ENCODE measurements at regions not wholly inside any gene's neighbourhood (a gene's known extent, or its start where the extent isn't known, plus 50 kb on each side); places are given as distances from the start of the nearest gene placed in this dataset.

DNA sequence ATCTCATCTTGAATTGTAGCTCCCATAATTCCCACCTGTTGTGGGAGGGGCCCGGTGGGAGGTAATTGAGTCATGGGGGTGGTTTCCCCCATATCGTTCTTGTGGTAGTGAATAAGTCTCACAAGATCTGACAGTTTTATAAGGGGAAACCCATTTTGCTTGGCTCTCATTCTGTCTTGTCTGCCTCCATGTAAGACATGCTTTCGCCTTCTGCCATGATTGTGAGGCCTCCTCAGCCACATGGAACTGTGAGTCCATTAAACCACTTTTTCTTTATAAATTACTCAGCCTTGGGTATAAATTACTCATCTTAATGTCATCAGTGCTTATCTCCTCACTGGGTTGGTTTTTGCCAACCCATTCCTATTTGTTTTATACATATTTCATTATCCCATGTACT lies 142.0 kb upstream of the GMDS start:
- ATAC-seq = peak in 1 of 2 donors; percentile 41
- H3K4me3 Mint-ChIP-seq = no peak overlapping the region
- no peak overlapping the region for H3K27ac Mint-ChIP-seq
- H3K36me3 Mint-ChIP-seq = peaks cover 5% of the 10 kb centered on the region
- peaks cover 0 to 16% of the 10 kb centered on the region in 2 donors for H3K4me1 Mint-ChIP-seq (ENCODE audit: low read depth in 2 of 2)
- no peaks in the 10 kb centered on the region for H3K9me3 Mint-ChIP-seq
- no peak for DNase-seq (ENCODE audit: low spot score)
- no peaks in the 10 kb centered on the region for H3K27me3 Mint-ChIP-seq

DNA sequence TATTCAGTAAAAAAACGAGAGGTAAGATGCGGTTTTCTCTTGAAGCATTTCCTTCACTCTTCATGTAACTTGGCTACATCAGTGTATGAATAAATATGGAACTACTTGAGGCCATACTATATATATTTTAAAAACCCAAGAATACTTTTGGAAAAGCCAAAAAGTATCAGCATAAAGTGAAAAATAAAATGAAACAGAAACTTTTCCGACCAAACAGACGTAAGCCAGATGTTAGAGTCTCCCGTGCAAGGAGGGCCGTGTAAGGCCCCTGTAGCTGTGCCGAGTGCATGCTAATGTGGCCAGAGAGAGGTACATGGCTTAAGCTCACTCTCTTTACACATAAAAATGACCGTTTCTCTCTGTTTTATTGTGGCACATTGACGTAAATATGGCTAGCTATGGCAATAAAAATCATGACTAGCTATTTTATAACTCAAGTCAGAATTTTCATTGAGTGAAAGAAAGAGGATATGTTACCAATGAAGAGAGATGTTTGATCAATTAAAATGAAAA lies 140.1 kb upstream of the GMDS start:
- no peak for ATAC-seq
- Mint-ChIP-seq H3K36me3 (peaks cover 5% of the 10 kb centered on the region), H3K4me1 (ENCODE audit: low read depth in 2 of 2) (peaks cover 0 to 16% of the 10 kb centered on the region in 2 donors), H3K27me3 (no peaks in the 10 kb centered on the region), H3K27ac (no peak overlapping the region), H3K9me3 (no peaks in the 10 kb centered on the region), H3K4me3 (no peak overlapping the region)
- no peak for DNase-seq (ENCODE audit: low spot score)

DNA sequence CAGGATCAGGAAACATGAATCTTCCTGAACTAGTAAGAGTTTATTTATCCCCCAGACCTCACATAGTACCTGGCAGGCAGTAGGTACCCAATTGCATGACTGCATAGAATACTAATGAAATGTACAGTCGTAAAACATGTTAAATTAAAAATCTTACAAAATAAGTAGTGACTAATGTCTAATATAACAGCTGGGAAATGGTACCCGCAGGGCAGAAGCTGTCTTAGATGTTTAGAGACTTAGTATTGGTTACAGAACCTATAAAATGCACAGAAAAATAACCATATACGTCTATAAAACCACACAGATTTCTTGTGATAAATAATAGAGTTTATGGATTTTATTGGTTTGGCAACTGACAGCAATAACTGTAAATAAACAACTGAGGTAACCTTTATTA lies 139.1 kb upstream of the GMDS start:
- H3K27me3 Mint-ChIP-seq = no peaks in the 10 kb centered on the region
- ATAC-seq (no peak), DNase-seq (ENCODE audit: low spot score) (no peak)
- H3K27ac Mint-ChIP-seq = no peak overlapping the region
- no peak overlapping the region for H3K4me3 Mint-ChIP-seq
- H3K4me1 Mint-ChIP-seq (ENCODE audit: low read depth in 2 of 2) = peaks cover 0 to 16% of the 10 kb centered on the region in 2 donors
- H3K9me3 Mint-ChIP-seq = no peaks in the 10 kb centered on the region
- peaks cover 5% of the 10 kb centered on the region for H3K36me3 Mint-ChIP-seq

DNA sequence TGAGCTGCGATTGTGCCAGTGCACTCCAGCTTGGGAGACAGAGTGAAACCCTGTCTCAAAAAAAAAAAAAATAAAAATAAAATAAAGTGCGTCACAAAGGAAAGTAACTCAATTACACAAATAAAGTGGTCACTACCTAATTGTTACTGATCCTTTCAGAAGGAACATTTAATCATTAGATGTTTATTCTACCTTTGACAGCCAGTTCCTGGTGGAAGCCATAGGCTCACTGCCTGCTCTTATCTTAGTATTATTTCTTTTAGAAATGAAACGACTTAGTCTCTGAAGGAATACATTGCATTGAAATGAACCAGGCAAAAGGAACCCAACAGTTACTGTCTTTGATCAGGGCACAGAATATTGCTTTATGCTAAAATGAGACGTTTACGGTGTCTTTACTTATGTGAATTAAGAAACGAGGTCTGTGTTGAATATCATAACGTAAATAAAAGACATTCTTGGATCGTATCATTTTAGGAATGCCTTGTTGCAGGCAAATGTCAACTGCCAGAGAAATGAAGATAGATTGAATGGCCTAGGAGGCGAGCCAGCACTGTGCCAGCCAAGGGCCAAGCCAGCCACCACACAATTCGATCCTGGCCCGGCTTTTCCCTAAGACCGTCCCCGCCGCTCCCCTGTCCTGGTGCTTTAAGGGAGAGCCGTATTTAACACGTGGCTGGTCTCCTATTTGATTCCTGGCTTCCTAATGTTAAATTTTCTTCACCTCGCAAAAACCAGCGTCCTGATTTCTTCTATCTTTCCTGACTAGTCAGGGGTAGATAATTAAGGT lies 136.7 kb upstream of the GMDS start:
- Mint-ChIP-seq H3K9me3 (no peaks in the 10 kb centered on the region), H3K4me1 (ENCODE audit: low read depth in 2 of 2) (peaks cover 0 to 4% of the 10 kb centered on the region in 2 donors), H3K27me3 (no peaks in the 10 kb centered on the region), H3K36me3 (no peaks in the 10 kb centered on the region), H3K4me3 (no peak overlapping the region), H3K27ac (no peak overlapping the region)
- ATAC-seq (no peak), DNase-seq (ENCODE audit: low spot score) (no peak)

DNA sequence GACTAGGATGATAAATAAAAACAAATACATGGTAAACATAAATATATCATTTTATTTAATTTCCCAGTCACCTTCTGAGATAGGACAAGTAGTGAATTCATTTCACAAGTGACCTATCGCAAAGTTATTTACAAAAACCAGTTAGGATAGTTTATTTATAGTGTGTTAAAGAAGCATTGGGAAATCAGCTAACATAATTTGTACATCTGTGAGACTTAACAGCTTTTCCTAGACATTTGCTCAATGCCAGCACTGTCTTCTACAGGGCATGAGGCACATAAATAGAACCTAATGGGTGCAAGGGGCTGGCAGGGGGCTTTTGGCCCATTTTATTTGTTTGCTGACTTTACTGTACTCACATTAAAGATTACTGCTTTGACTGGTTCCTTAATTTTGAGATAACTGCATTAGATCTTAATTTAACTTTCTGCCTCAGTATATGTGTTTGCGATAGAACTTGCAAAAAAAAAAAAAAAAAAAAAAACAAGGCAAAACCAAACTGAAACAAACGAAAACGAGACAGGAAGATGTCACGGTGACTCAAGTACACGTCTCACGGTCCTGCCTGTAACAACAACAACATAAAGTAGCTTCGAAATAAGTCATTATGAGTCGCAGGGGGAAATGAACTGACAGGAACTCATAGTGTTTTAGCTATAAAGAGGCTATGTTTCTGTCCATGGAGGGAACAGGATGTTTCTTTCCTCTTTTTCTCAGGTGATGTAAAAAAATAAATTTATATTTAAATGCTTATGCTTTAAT lies 133.7 kb upstream of the GMDS start:
- H3K4me3 Mint-ChIP-seq = no peak overlapping the region
- ATAC-seq (peak in 1 of 2 donors; percentile 79), DNase-seq (ENCODE audit: low spot score) (no peak)
- no peaks in the 10 kb centered on the region for H3K27me3 Mint-ChIP-seq
- no peaks in the 10 kb centered on the region for H3K4me1 Mint-ChIP-seq (ENCODE audit: low read depth in 2 of 2)
- H3K27ac Mint-ChIP-seq = no peak overlapping the region
- H3K9me3 Mint-ChIP-seq = peaks cover 3% of the 10 kb centered on the region
- no peaks in the 10 kb centered on the region for H3K36me3 Mint-ChIP-seq

DNA sequence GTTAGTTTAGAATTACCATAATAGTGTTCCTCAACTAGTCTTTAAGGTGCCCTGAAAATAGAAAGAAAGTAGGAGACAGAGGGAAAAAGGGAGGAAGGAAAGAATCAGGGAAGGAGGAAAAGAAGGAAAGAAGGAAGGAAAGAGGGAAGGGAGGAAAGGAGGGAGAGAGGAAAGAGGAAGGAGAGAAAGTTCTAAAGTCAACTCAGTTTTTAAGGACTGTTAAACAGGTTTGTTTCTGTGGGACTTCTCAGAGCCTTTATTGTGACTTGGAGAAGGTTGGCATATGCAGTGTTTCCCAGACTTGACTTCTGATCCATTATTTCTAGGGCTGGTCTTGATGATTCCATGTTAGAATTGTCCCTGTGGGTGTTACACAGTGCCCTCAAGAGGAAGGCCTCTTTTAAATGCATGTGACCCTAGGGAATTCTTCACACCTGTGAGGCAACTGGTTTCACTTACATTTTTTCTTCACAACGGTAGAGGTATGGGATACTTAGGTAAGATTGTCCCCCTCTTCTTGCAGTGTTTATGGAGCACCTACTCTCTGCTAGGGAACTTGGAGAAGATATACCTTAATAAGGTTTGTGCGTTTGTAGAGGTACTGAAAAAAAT lies 132.7 kb upstream of the GMDS start:
- Mint-ChIP-seq H3K4me3 (no peak overlapping the region), H3K27ac (no peak overlapping the region), H3K4me1 (ENCODE audit: low read depth in 2 of 2) (no peaks in the 10 kb centered on the region), H3K27me3 (no peaks in the 10 kb centered on the region), H3K9me3 (peaks cover 3% of the 10 kb centered on the region), H3K36me3 (no peaks in the 10 kb centered on the region)
- ATAC-seq (no peak), DNase-seq (ENCODE audit: low spot score) (no peak)

DNA sequence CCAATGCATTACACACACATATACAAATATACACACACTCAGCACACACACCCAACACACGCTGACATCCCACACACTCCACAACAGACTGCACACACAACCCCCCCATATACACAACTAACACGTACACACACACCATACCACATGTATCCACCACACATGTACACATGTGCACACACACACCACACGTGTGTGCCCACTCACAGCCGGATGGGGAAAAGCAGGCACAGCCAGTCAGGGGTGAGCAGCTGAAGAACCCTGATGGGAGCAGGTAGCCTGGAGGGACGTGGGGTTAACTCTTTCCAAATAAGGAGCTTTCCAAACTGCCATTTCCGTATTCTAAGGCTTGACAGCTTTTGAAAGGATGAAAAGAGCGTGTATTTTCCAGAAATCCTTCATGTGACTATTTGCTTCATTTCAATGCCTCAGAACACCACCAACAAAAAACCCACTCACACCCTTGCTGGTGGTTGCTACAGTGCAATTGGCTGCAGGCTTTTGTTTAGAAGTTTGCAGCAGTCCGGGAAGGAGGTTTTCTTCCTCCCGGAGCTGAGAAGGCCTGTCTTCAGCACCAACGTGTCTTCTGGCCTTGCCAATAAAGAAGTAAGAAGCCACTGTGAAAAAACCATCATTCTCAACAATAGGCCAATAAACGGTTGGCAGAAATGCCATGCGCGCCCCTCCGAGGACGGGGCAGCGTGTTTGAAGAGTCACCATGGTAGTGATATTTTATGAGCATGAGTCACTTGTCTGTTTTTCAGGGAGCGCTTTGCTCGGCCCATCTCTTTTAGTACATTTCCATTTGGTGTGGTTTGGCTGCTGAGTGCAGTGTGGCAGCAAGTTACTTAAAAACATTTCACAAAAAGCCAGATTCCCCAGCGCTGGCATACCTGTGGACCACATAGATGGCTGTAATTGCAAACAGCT lies 131.3 kb upstream of the GMDS start:
- DNase-seq (ENCODE audit: low spot score) = no peak
- Mint-ChIP-seq H3K27ac (no peak overlapping the region), H3K27me3 (no peaks in the 10 kb centered on the region), H3K4me1 (ENCODE audit: low read depth in 2 of 2) (no peaks in the 10 kb centered on the region), H3K36me3 (no peaks in the 10 kb centered on the region), H3K9me3 (peaks cover 3% of the 10 kb centered on the region), H3K4me3 (no peak overlapping the region)
- no peak for ATAC-seq

DNA sequence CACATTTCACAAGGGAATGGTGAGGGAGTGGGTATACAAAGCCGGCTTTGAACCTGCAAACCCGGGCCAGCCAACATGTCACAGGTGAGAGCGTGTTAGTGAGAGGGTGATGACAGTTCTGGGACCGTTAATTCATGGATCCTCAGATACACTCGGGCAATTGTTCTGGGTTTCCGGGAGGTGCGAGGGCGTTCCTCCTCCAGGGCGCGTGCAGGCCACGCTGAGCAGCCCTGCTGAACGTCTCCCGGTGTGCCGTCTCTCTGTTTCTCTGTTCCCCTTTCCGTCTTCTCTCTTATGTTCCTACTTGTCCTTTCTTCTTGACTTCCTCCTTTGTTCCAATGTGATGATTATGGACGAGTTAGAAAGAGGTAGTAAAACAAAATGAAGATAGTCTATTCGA lies 130.0 kb upstream of the GMDS start:
- H3K27ac Mint-ChIP-seq = no peak overlapping the region
- H3K4me3 Mint-ChIP-seq = no peak overlapping the region
- no peaks in the 10 kb centered on the region for H3K4me1 Mint-ChIP-seq (ENCODE audit: low read depth in 2 of 2)
- H3K36me3 Mint-ChIP-seq = no peaks in the 10 kb centered on the region
- peaks cover 3% of the 10 kb centered on the region for H3K9me3 Mint-ChIP-seq
- DNase-seq (ENCODE audit: low spot score) (no peak), ATAC-seq (no peak)
- no peaks in the 10 kb centered on the region for H3K27me3 Mint-ChIP-seq

DNA sequence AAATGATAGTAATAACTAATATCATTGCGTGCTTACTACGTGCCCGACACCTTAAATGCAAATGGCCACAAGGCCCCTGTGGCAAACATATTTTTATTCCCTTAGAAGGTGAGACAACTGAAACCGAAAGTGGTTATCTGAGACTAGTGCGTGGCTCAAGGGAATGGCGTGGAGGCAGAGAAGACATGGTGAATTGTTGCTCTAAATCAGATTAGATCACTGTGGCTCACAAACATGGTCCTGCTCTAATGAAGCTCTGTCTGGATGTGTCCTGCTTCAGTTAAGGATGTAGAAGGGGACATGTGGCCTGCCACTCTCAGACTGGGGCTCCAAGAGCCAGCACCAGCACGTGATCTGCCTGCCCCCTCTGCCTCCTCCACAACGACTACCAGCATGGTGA lies 124.2 kb upstream of the GMDS start:
- no peaks in the 10 kb centered on the region for H3K36me3 Mint-ChIP-seq
- no peaks in the 10 kb centered on the region for H3K27me3 Mint-ChIP-seq
- no peak overlapping the region for H3K4me3 Mint-ChIP-seq
- no peak for ATAC-seq
- no peak for DNase-seq (ENCODE audit: low spot score)
- H3K9me3 Mint-ChIP-seq = no peaks in the 10 kb centered on the region
- no peaks in the 10 kb centered on the region for H3K4me1 Mint-ChIP-seq (ENCODE audit: low read depth in 2 of 2)
- H3K27ac Mint-ChIP-seq = no peak overlapping the region

DNA sequence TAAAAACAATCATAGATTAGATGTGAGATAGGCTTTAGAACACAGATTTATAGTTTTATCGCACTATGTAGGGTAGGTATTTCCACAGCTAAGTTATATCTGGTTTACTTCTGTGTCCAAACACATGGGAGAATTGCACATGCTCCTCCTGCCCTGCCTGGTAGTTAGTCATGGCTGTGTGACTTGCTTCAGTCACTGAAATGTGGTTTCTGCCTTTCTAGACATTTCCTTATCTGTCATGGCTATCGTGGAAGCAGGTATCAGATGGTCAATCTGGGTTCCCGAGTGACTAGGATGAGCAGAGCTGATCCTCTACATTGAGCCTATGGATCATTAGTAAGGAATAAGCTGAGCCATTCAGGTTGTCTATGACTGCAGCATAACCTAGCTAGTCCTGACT lies 117.8 kb upstream of the GMDS start:
- no peaks in the 10 kb centered on the region for H3K36me3 Mint-ChIP-seq
- H3K4me1 Mint-ChIP-seq (ENCODE audit: low read depth in 2 of 2) = no peaks in the 10 kb centered on the region
- no peak for ATAC-seq
- DNase-seq (ENCODE audit: low spot score) = no peak
- H3K27me3 Mint-ChIP-seq = no peaks in the 10 kb centered on the region
- H3K4me3 Mint-ChIP-seq = no peak overlapping the region
- no peak overlapping the region for H3K27ac Mint-ChIP-seq
- H3K9me3 Mint-ChIP-seq = no peaks in the 10 kb centered on the region

DNA sequence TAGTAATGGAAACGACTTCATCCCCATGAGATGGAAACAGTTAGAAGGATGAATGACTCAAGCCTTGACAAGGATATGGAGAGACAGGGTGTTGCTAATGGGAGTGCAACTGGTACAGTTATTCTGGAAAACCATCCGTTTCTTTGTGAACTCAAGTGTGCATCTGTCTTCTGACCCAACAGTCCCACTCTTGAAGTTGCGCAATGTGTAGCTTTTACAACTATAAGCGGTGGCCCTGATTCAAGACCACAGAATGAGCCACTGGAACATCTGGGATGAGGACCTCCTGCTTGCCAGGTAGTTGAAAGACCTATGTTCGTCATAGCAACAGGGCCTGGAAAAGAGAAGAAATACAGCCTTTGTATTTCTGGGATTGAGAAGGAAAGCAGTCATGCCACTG lies 115.8 kb upstream of the GMDS start:
- Mint-ChIP-seq H3K4me3 (no peak overlapping the region), H3K36me3 (no peaks in the 10 kb centered on the region), H3K4me1 (ENCODE audit: low read depth in 2 of 2) (no peaks in the 10 kb centered on the region), H3K27me3 (no peaks in the 10 kb centered on the region), H3K27ac (no peak overlapping the region), H3K9me3 (no peaks in the 10 kb centered on the region)
- DNase-seq (ENCODE audit: low spot score) = no peak
- ATAC-seq = no peak

DNA sequence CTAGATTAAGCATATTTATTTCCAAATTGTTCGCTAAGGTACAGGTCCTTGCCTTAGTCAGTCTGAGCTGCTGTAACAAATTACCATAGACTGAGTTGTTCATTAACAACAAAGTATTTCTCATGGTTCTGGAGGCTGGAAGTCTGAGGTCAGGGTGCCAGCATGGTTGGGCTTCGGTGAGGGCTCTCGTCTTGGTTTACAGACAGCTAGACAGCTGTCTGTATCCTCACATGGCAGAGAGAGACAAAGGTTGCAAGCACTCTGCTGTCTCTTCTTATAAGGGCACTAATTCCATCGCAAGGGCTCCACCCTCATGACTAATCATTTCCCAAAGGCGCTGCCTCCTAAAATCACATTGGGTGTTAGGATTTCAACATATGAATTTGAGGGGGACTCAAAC lies 115.3 kb upstream of the GMDS start:
- H3K27ac Mint-ChIP-seq = no peak overlapping the region
- H3K9me3 Mint-ChIP-seq = no peaks in the 10 kb centered on the region
- ATAC-seq = no peak
- no peaks in the 10 kb centered on the region for H3K27me3 Mint-ChIP-seq
- H3K4me3 Mint-ChIP-seq = no peak overlapping the region
- no peak for DNase-seq (ENCODE audit: low spot score)
- no peaks in the 10 kb centered on the region for H3K36me3 Mint-ChIP-seq
- no peaks in the 10 kb centered on the region for H3K4me1 Mint-ChIP-seq (ENCODE audit: low read depth in 2 of 2)

DNA sequence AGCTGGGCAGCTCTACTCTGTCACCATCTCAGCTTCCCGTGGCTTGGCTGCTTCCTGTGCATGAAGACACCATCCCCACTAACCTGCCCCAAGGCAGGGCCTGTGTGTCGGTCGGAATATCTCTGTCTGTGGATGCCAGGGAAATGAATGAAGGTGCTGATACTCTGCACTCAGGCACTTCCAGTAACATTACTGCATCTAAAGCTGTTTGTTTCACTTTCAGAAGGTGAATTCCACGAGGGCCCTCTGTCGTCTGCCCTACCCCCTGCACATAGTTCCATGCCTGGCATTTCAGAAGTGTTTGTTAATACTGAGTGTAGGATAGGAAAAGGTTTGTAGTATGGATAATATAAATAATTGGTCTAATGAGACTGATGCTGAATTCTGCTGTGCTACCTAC lies 114.7 kb upstream of the GMDS start:
- H3K9me3 Mint-ChIP-seq = no peaks in the 10 kb centered on the region
- no peaks in the 10 kb centered on the region for H3K27me3 Mint-ChIP-seq
- ATAC-seq (peak in 1 of 2 donors; percentile 38), DNase-seq (ENCODE audit: low spot score) (no peak)
- H3K4me1 Mint-ChIP-seq (ENCODE audit: low read depth in 2 of 2) = no peaks in the 10 kb centered on the region
- no peak overlapping the region for H3K27ac Mint-ChIP-seq
- H3K4me3 Mint-ChIP-seq = no peak overlapping the region
- no peaks in the 10 kb centered on the region for H3K36me3 Mint-ChIP-seq

All from natural killer cell treated with Interleukin-12 subunit alpha and Interleukin-12 subunit beta and Interleukin-15 and Interleukin-18, amount 100 ng/mL, for 72 hours (primary cell).